HG03103 (cell line): ENCODE measurements at regions not wholly inside any gene's neighbourhood (a gene's known extent, or its start where the extent isn't known, plus 50 kb on each side); places are given as distances from the start of the nearest gene placed in this dataset.
A peak's percentile ranks its signal among the peaks of the same experiment; 100 is the strongest.

Source experiments
- ATAC-seq: cut with Tn5 transposase; IDR thresholded peaks from one replicate; pipeline ENCODE4 v1.9.1; 2021; ENCODE audit warnings: low read depth; ENCODE audit not compliant: unreplicated experiment

DNA sequence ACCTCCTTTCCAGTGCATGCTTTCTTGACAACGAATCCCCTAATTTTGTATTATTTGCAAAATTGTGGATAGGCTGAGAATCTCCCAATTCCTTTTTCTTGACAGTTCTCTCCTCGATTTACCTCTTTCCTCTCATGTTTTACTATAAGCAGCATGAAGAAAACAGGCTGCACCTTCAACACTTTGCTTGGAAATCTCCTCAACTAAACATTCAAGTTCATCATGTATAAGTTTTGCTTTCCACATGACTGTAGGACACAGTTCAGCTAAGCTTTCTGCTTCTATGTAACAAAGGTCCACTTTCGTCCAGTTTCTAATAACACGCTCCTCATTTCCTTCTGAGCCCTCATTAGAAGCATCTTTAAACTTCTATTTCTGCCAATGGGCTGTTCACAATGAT is 199.0 kb upstream of the NLRP1 start:
- no peak for ATAC-seq

DNA sequence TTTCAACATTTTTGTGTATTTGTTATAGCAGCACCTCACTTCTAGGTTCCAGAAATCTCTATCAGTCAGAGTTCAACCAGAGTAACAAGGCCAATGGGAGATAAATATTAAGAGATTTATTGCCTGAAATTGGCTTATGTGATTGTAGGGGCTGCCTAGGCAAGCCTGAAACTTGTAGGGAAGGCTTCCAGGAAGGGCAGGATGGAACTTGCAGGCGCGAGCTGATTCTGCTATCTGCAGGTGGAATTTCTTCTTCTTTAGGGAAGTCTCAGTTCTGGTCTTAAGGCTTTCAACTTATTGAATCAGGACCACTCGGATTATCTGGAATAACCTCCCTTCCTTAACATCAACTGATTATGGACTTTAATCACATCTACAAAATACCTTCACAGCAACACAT is 199.5 kb upstream of the NLRP1 start:
- no peak for ATAC-seq

DNA sequence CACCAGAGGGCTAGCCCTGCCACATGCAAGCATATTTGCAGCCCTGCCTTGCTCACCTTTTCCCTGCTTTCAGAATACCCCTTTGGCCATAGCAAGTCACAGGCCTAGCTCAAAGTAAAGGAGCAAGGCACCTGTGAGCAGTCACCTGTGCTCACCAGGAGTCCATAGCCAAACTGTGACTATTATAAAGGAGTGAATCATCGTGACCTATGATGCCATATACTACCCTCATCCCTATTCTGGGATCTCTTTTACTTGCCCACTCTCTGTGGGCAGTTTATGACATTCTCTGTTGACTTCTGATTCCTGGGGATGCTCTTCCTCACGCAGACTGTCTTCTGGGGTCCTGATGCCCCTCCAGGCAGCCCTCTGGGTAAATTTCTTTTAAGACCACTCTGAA is 200.5 kb upstream of the NLRP1 start:
- ATAC-seq, result no peak

DNA sequence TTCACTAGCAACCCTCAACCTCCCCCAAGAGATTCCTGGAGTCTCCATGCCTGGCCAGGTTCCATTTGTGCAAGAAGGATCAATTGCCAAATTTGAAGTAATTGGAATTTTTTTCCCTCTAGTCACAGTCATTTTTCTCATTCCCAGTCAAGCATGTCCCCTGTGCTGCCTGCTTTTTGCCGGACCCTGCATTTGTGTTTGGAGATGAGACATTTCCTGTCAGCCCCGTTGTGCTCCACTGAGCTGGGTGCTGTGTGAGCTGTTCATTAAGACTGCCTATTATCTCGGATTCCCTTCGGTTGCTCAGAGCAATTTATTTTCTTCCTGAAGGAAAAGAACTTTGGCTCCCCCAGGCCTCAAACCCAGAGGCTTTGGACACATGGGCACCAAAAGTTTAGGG is 201.0 kb upstream of the NLRP1 start:
- no peak for ATAC-seq

DNA sequence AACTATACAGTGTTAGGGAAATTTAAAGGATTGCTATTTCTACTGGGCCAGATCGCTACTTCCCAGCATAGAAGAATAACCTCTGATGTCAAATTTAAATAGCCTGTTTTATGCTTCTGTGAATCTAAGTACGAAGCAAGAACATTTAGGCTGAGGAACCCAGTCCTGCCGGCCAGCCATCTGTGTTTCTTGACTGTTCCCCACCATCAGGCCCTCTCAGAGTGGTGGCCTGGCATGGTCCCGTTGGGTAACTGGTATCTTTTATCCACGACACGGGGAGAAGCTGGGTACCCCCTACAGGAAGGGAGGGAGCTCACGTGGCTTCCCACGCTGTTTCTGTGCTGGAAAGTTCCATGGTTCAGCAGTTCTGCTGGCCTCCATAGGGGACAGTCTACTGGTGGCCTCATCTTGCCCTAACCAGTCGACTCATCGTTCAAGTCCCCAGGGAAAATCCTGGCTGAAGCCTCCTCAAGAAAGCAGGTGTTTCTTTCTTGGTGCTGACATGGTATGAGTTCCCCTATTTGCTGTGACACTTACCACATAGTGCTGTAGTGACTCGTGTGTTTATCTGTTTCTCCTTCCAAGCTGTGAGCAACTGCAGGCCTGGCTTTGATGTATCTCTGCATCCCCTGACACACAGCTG is 201.7 kb upstream of the NLRP1 start:
- ATAC-seq, result peak; percentile 74

DNA sequence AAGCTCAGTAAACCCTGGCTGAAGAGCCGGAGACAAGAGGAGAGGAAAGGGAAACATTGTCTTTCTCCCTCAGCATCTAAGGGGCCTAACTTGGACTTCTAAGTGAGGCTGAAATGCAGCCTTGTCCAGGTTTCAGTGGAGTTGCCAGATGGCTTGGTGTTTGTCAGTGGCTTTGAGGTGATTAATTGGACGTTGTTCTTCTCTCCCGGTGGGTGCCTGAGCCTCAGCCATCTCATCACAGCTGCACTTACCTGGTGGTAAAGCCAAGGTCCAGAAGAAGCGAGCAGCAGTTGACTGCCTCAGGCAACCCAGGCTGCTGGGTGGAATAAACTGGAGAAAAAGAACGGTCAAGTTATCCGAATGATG is 202.2 kb upstream of the NLRP1 start:
- ATAC-seq, result no peak

GRCh38 chr17:5788266-5788900 is 204.1 kb upstream of the NLRP1 start:
- ATAC-seq, result no peak

- no peak for ATAC-seq
Observed at GRCh38 chr17:5789528-5789927, 205.2 kb upstream of the NLRP1 start.

GRCh38 chr17:5793157-5793556 is 208.8 kb upstream of the NLRP1 start:
- ATAC-seq, result no peak

GRCh38 chr17:5793899-5794298 is 209.6 kb upstream of the NLRP1 start:
- no peak for ATAC-seq

DNA sequence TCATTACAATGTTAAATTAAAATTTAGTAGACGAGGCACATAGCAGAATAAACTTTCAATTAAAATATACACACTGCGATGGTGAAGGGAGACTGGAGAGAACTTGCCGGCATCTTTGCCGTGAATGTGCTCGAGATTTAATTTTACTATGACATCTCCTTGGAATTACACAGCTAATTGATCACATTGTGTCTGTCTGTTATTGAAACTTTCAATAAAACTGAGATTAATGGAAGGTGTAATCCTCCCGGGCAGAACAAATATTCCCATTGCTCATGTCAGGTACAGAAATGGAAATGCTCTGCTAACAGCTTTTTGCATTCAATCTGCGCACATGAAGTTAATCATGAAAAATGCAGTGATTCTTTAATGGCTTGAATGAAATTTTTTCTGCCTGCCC is 210.1 kb upstream of the NLRP1 start:
- ATAC-seq, result no peak

- no peak for ATAC-seq
Observed at GRCh38 chr17:5794881-5795506, 210.7 kb upstream of the NLRP1 start.

DNA sequence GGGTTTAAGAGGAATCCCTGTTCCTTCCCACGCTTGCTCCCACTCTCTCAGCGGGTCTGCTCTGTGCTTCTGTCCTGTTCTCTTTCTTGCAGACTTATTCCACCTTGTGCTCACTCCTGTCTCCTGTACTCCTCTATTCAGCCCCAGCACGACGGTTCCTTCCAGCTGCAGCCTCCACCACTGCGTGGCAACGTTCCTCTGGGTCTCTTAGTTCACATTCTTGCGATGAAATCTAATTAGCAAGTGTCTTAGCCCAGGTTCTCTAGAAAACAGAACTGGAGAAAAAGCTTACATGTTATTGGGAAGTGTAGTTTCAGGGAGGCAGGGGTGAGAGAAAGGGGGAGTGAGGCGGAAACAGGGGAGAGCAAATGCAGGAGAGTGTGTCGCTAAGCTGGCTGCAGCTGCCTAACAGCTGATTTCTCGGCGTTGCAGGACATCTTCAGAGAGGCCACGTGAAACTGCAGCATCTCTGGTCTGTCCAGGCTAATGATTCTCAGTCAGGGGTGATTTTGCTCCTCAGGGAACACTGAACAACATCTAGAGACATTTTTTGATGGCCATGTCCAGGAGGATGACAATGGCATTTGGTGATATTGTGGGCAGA is 213.2 kb upstream of the NLRP1 start:
- no peak for ATAC-seq

- no peak for ATAC-seq
Observed at GRCh38 chr17:5798094-5798493, 213.8 kb upstream of the NLRP1 start.

DNA sequence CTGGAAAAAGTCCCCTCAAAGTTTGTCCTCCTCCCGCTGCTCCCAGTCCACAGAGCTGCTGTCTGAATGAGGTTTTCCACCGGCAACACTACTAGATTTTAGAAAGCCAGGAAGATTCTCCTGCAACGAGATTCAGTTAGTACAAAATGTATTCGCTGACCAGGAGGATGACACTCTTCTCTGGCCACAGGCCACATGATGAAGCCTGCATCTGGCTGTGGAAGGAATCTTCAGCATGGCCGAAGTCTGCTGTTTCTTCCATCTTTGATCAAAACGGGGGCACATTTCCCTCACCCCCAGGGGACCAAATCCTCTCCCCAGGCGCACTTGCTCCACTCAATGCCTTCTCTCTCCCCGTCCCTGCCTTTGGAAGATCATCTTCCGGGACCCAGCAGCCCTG is 215.8 kb upstream of the NLRP1 start:
- ATAC-seq, result no peak

- ATAC-seq, result no peak
Observed at GRCh38 chr17:5800646-5801045, 216.3 kb upstream of the NLRP1 start.

DNA sequence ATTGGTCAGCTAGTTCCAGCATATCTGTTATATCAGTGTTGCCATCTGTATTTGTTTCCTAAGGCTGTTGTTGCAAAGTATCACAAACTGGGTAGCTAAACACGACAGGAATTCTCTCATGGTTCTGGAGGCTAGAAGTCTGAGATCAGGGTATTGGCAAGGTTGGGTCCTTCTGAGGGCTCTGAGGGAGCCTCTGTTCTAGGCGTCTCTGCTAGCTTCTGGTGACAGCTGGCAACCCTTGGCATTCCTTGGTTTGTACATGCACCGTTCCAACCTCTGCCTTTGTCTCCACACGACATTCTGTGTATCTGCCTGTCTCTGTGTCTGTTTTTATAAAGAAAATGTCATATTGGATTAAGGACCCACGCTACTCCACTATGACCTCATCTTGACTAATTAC is 219.9 kb upstream of the NLRP1 start:
- ATAC-seq, result no peak

- ATAC-seq, result no peak
Observed at GRCh38 chr17:5809056-5809455, 224.7 kb upstream of the NLRP1 start.

- no peak for ATAC-seq
Observed at GRCh38 chr17:5809580-5810188, 225.4 kb upstream of the NLRP1 start.

DNA sequence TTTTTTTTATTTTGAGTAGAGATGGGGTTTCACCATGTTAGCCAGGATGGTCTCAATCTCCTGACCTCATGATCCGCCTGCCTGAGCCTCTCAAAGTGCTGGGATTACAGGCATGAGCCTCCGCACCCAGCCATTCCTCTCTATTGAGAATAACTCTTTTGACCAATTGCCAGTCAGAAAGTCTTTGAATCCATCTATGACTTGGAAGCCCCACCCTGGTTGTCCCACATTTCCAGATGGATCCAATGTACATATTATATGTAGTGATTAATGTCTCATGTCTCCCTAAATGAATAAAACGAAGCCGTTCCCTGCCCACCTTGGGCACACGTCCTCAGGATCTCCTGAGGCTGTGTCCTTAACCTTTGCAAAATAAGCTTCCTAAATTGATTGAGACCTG is 228.3 kb upstream of the NLRP1 start:
- ATAC-seq, result no peak

DNA sequence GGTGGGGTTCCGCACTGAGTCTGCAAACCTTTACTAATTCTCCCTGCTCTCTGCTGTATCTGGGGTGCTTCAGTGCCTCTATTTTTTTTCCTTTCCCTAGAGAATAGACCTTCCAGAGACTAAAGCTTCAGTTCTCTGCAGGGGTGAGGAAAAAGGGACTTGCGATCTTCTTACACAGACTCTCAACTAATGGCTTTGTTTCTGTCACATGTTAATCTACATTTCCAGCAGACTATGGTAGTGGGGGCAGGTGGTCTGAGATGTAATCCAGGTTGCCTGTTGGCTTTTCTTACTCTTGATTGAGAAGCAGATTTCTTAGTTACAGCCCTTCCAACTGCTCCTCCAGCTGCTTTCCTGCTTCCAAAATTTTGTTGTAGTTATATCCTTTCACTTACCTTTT is 229.0 kb upstream of the NLRP1 start:
- ATAC-seq, result no peak

GRCh38 chr17:5815396-5815795 is 231.1 kb upstream of the NLRP1 start:
- no peak for ATAC-seq
